Adrenal gland (tissue), 9 donors: ENCODE measurements at regions not wholly inside any gene's neighbourhood (a gene's known extent, or its start where the extent isn't known, plus 50 kb on each side); places are given as distances from the start of the nearest gene placed in this dataset.

Experiments used
- DNase-seq, 7 donors: peaks; one replicate each; pipeline ENCODE4 v3.0.0-alpha.2; 2019 to 2020
- H3K27ac ChIP-seq, 5 donors: fragments of 200-600 bp; sonication (generic) in 4 of 5; 1 replicate in 3 of 5; 2 replicates in 2 of 5; pipeline versions ENCODE4 v1.5.1 to v1.8.0; 2016 to 2020; ENCODE audit warnings: mild to moderate bottlenecking in 1 of 5
- H3K27me3 ChIP-seq: fragments of 200-600 bp; 2 replicates; pipeline ENCODE4 v1.8.0; 2021
- H3K36me3 ChIP-seq, 2 donors: fragments of 200-600 bp; replicated peaks in 1 of 2; 1 replicate in 1 of 2; 2 replicates in 1 of 2; pipeline versions ENCODE4 v1.5.1 to v1.8.0; 2018 to 2022
- H3K4me1 ChIP-seq, 2 donors: fragments of 200-600 bp; replicated peaks in 1 of 2; 1 replicate in 1 of 2; 2 replicates in 1 of 2; pipeline versions ENCODE4 v1.5.1 to v1.8.0; 2018 to 2021
- H3K4me3 ChIP-seq, 4 donors: fragments of 200-600 bp; sonication (generic) in 3 of 4; one replicate each; pipeline ENCODE4 v1.5.1; 2016 to 2018
- H3K9me3 ChIP-seq, 3 donors: fragments of 200-600 bp; sonication (generic) in 1 of 3; replicated peaks in 1 of 3; 1 replicate in 2 of 3; 2 replicates in 1 of 3; pipeline versions ENCODE4 v1.5.1 to v1.8.0; 2016 to 2021
- POLR2A ChIP-seq, 2 donors: fragments of 450-650 bp; IDR thresholded peaks; one replicate each; pipeline ENCODE4 v1.6.1; 2017; ENCODE audit warnings: antibody characterized with exemption in 2 of 2, mild to moderate bottlenecking in 2 of 2, moderate library complexity in 1 of 2
- WGBS, 4 donors: extraction: QIAGEN DNeasy Blood & Tissue Kit in 2 of 4; methylation state at CpG; one replicate each; pipeline versions ENCODE4 v1.1.5 to v1.1.7; 2013 to 2017; 5-methylcytosine and 5-hydroxymethylcytosine counted together
- intact Hi-C, 2 donors: fragments of 100-400 bp; cut with DNase I; formaldehyde crosslinking; loops; one replicate each; pipeline versions ENCODE4 v1.14.1 to v1.15.0; 2022 to 2023
- TF ChIP-seq, protein P1 (sequence below), 6 experiments: fragments of 450-650 bp in 4 of 6; fragments of 200-600 bp in 2 of 6; sonication (generic) in 1 of 6; IDR thresholded peaks; 1 replicate in 5 of 6; 2 replicates in 1 of 6; pipeline versions ENCODE4 v1.5.1 to v1.8.0; 2016 to 2021; ENCODE audit warnings: antibody characterized with exemption in 6 of 6, mild to moderate bottlenecking in 2 of 6, moderate library complexity in 1 of 6
- donor health status: healthy with polysubstance abuse.
- donor health status: Bipolar disorder and iron deficiency.
- donor health status: DM: yes; HTN: yes; CAD: no.
- donor health status: DM: no; HTN: no; CAD: no.
- donor health status: DM: no; HTN: no; CAD: no.

DNA sequence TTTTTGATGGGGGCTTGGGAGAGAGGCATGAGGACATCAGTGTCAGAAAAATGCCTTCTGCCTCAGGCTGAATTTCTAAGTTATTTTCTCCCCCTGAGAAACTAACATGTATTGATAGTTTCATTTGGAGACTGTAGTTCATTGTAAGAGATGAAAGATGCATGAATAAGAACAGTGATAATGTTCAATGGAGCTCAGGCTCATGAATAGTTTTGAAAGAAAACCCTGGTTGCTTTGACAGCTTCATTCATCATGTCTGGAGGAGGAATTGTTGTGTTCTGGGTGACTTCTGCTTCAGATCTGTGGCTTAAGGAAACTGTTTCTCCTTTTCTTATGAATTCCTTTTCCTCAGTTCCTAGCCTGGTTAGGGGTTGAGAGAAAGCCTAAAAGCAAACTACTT is 204.0 kb upstream of the LRRC3B start:
- no peaks in the 10 kb centered on the region for H3K36me3 ChIP-seq
- no peaks in the 10 kb centered on the region for H3K4me1 ChIP-seq
- no peaks in the 10 kb centered on the region for H3K27me3 ChIP-seq
- intact Hi-C loops = no loop called here
- H3K4me3 ChIP-seq = no peak overlapping the region
- H3K9me3 ChIP-seq = no peaks in the 10 kb centered on the region
- no peak overlapping the region for H3K27ac ChIP-seq
- TF ChIP-seq POLR2A (IDR thresholded peaks at IDR 0.05) = no peak
- TF ChIP-seq, protein P1, sequence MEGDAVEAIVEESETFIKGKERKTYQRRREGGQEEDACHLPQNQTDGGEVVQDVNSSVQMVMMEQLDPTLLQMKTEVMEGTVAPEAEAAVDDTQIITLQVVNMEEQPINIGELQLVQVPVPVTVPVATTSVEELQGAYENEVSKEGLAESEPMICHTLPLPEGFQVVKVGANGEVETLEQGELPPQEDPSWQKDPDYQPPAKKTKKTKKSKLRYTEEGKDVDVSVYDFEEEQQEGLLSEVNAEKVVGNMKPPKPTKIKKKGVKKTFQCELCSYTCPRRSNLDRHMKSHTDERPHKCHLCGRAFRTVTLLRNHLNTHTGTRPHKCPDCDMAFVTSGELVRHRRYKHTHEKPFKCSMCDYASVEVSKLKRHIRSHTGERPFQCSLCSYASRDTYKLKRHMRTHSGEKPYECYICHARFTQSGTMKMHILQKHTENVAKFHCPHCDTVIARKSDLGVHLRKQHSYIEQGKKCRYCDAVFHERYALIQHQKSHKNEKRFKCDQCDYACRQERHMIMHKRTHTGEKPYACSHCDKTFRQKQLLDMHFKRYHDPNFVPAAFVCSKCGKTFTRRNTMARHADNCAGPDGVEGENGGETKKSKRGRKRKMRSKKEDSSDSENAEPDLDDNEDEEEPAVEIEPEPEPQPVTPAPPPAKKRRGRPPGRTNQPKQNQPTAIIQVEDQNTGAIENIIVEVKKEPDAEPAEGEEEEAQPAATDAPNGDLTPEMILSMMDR (IDR thresholded peaks at IDR 0.05) = no peak
- no peak for DNase-seq

DNA sequence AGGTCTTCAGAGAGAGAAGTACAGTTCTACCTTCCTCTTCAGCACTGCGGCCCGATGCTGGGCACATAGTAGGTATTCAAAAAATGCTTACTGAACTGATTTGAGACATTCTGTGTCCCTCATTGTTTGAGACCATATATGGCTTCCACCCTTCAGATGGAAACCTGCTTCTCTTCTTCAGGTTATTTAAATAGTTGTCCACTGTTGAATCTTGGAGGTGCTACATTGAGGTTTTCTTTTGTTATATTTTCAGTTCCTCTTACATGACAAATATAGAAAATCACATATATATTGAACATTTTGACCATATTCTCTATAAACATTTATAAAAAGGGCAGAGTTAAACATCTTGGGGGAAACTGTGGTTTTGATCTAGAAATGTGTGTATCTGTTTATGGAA is 200.2 kb upstream of the LRRC3B start:
- TF ChIP-seq, protein P1 (IDR thresholded peaks at IDR 0.05) = no peak
- no peak for TF ChIP-seq POLR2A (IDR thresholded peaks at IDR 0.05)
- Histone ChIP-seq H3K27me3 (no peaks in the 10 kb centered on the region), H3K9me3 (no peaks in the 10 kb centered on the region), H3K27ac (no peak overlapping the region), H3K4me3 (no peak overlapping the region), H3K4me1 (no peaks in the 10 kb centered on the region), H3K36me3 (no peaks in the 10 kb centered on the region)
- no peak for DNase-seq
- intact Hi-C loops = no loop called here
- 83 to 92% (median 85%) methylated on average over 2 of the region's 2 CpGs for WGBS, 4 donors

DNA sequence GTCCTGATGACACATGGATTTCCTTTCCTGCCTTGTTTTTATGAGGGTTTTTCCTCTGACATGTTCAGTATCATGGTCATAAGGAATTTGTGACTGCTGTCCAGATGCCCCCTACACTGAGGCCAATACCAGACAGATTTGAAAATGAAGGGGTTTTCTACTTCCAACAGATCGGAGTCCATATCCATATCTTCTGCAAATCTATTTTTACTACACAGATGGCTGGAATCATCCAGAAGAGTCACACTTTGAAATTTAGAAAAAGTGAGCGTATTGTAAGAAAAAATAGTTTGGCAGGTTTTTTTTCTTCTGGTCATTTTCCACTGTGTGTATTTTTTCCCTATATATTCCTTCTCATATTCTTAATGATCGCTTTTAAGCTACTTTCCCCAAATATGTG is 197.5 kb upstream of the LRRC3B start:
- 75 to 86% (median 78%) methylated on average over 3 of the region's 3 CpGs for WGBS, 4 donors
- TF ChIP-seq POLR2A (IDR thresholded peaks at IDR 0.05) = no peak
- TF ChIP-seq, protein P1 (IDR thresholded peaks at IDR 0.05) = no peak
- intact Hi-C loops = no loop called here
- no peak overlapping the region for H3K4me3 ChIP-seq
- no peaks in the 10 kb centered on the region for H3K27me3 ChIP-seq
- H3K4me1 ChIP-seq = no peaks in the 10 kb centered on the region
- no peaks in the 10 kb centered on the region for H3K9me3 ChIP-seq
- H3K36me3 ChIP-seq = no peaks in the 10 kb centered on the region
- DNase-seq = no peak
- no peak overlapping the region for H3K27ac ChIP-seq

DNA sequence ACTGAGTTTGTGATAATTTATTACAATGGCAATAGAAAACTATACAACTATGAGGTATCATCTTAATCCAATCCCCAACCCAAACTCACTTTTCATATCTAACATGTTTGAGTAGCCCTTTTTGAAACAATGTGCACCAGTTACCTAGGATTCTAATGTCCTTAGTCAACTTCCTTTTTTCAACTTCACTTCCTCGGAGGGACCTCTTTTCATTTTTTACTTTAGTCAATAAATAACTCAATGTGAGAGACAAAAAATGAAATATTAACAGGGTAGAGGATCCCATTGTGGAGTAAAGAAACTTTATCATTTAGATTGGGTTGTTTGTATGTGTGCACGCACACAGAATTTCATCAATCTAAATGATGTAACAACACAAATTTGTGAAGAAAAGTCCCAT is 193.6 kb upstream of the LRRC3B start:
- no peaks in the 10 kb centered on the region for H3K36me3 ChIP-seq
- H3K4me1 ChIP-seq = no peaks in the 10 kb centered on the region
- DNase-seq = no peak
- 67 to 76% (median 69%) methylated on average over 2 of the region's 2 CpGs for WGBS, 4 donors
- no peak overlapping the region for H3K4me3 ChIP-seq
- no peak overlapping the region for H3K27ac ChIP-seq
- no peaks in the 10 kb centered on the region for H3K27me3 ChIP-seq
- intact Hi-C loops = no loop called here
- H3K9me3 ChIP-seq = no peaks in the 10 kb centered on the region
- TF ChIP-seq, protein P1 (IDR thresholded peaks at IDR 0.05) = no peak
- no peak for TF ChIP-seq POLR2A (IDR thresholded peaks at IDR 0.05)
